Esophagus squamous epithelium (tissue), 4 donors: ENCODE measurements at regions not wholly inside any gene's neighbourhood (a gene's known extent, or its start where the extent isn't known, plus 50 kb on each side); places are given as distances from the start of the nearest gene placed in this dataset.

Experiments
- CTCF ChIP-seq, 6 experiments: fragments of 450-650 bp in 4 of 6; fragments of 200-600 bp in 2 of 6; sonication (generic) in 2 of 6; IDR thresholded peaks; one replicate each; pipeline ENCODE4 v1.5.1; 2016 to 2019; ENCODE audit warnings: antibody characterized with exemption in 6 of 6, mild to moderate bottlenecking in 4 of 6, moderate library complexity in 4 of 6
- POLR2A ChIP-seq, 4 donors: fragments of 450-650 bp; IDR thresholded peaks; one replicate each; pipeline ENCODE4 v1.6.1; 2017; ENCODE audit warnings: antibody characterized with exemption in 4 of 4, mild to moderate bottlenecking in 4 of 4, moderate library complexity in 3 of 4

GRCh38 chr4:178102139-178102538 is 659.9 kb upstream of the AGA start:
- no peak for TF ChIP-seq CTCF (IDR thresholded peaks at IDR 0.05)
- TF ChIP-seq POLR2A (IDR thresholded peaks at IDR 0.05) = no peak
